GM12891 (cell line): ENCODE measurements at regions not wholly inside any gene's neighbourhood (a gene's known extent, or its start where the extent isn't known, plus 50 kb on each side); places are given as distances from the start of the nearest gene placed in this dataset.

Experiments used
- PAX5 ChIP-seq: IDR thresholded peaks from 2 replicates; pipeline ENCODE4 v1.6.1; 2011; ENCODE audit warnings: low read length, moderate library complexity, mild to moderate bottlenecking; ENCODE audit not compliant: insufficient read depth, severe bottlenecking
- POLR2A ChIP-seq: IDR thresholded peaks from 2 replicates; pipeline ENCODE4 v1.6.1; 2011; ENCODE audit warnings: low read depth, low read length, control low read depth
- POLR2AphosphoS5 ChIP-seq: IDR thresholded peaks from 2 replicates; pipeline ENCODE4 v1.6.1; 2011; ENCODE audit warnings: low read depth, low read length, control low read depth
- POU2F2 ChIP-seq: IDR thresholded peaks from 2 replicates; pipeline ENCODE4 v1.6.1; 2011; ENCODE audit warnings: low read depth, mild to moderate bottlenecking, control low read depth, low read length, moderate library complexity
- SPI1 ChIP-seq: IDR thresholded peaks from 2 replicates; pipeline ENCODE4 v1.6.1; 2011; ENCODE audit warnings: low read depth, low read length, control low read depth
- TAF1 ChIP-seq: IDR thresholded peaks from 2 replicates; pipeline ENCODE4 v1.6.1; 2011; ENCODE audit warnings: low read depth, low read length, control low read depth

DNA sequence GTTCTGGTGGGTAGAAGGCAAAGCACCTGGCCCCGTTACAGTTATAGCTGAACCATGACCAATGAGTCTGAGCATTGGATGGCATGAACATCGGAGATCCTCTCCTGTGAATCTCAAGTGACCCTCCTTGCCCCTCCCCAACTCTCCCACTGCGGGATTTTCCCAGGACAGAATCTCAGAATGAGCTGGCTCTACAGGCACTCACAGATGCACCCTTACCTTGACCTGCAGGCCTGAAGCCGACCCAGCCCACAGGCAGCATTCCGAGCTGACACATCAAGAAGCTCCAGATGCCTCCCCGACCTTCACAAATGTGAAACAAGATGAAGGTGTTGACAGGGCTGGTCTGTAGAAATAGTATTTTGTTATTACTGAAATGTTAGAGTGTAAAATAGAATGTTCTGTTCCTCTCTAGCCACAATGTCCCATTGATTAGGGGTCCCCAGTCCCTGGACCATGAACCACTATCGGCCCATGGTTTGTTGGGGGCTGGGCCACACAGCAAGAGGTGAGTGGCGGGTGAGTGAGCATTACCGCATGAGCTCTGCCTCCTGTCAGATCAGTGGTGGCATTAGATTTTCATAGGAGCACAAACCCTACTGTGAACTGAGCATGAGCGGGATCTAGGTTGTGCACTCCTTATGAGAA is 263.4 kb downstream of the AUH start:
- TF ChIP-seq POLR2AphosphoS5: no peak
- no peak for TF ChIP-seq POLR2A
- TF ChIP-seq TAF1: no peak
- TF ChIP-seq PAX5: no peak
- no peak for TF ChIP-seq SPI1
- TF ChIP-seq POU2F2: no peak
